Erythroblast (primary cell): ENCODE measurements at regions not wholly inside any gene's neighbourhood (a gene's known extent, or its start where the extent isn't known, plus 50 kb on each side); places are given as distances from the start of the nearest gene placed in this dataset.

ENCODE experiments used
- GATA1 ChIP-seq: IDR thresholded peaks from 2 replicates; pipeline ENCODE4 v1.6.1; 2011; ENCODE audit warnings: low read depth, mild to moderate bottlenecking, control low read depth, low read length, moderate library complexity
- POLR2A ChIP-seq: IDR thresholded peaks from 2 replicates; pipeline ENCODE4 v1.6.1; 2011; ENCODE audit warnings: mild to moderate bottlenecking, low read length

DNA sequence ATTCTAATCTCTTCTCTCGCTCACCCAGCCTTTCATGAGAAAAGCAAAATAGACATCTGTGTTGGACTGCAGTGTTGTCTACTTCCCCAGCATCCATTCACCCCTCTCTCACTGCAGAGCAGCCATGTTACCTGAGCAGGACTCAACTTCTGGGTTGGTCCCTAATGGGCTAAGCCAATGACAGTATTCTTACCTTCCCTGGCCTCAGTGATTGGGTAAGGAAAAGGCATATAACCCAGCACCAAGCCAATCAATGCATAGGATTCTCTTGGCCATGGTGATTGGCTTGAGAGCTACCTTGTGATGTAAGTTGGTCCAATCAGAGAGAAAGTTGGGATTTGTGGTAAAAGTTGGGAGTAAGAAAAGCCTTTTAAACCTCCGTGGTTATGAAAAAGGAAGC is 99.8 kb upstream of the NECTIN1 start:
- TF ChIP-seq POLR2A (no peak), GATA1 (no peak)
